ENCODE measurements at regions not wholly inside any gene's neighbourhood (a gene's known extent, or its start where the extent isn't known, plus 50 kb on each side); places are given as distances from the start of the nearest gene placed in this dataset.

DNA sequence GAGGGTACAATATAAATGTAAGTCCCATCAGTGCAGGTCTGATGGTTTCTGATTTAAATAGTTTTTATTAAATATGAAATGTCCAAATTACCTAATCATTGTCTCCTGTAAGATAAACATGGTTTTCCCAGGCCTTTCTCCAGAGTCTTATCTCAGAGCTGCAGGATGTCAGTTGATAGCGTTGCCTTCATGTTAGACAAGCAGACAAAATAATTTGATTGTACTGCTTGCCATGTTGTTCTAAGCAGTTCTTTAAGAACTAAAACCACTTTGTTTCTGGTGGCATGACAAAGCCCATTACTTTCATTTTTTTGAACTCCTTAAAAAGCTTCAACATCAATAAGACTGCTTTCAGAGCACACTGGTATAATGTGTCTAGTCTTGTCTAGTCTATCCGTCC lies 1073.5 kb downstream of the MAT2B start:
- ATAC-seq (replicated peaks) = no peak
- Mint-ChIP-seq H3K9me3 (peaks cover 0 to 3% of the 10 kb centered on the region in 2 donors), H3K27me3 (no peaks in the 10 kb centered on the region), H3K4me3 (no peak overlapping the region), H3K27ac (no peak overlapping the region), H3K36me3 (ENCODE audit: insufficient read depth) (peaks cover 3% of the 10 kb centered on the region), H3K4me1 (ENCODE audit: low read depth in 2 of 2) (no peaks in the 10 kb centered on the region)
- DNase-seq = no peak

DNA sequence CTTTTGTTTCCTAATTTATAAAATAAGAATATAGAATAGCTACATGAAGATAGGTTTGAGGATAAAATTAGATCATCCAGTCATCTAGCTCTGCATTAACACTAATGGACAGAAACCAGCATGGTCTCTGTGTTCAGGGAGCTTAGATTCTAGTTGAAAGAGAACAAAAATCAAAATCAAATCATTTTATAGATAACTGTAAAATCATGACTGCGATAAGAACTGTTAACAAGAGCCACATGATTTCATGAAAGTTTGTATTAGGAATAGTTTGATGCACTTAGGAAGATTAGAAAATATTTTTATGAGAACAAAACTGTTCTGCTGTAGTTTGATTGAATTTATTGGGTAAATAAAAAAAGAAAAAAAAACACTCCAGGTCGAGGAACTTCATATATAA lies 1074.7 kb downstream of the MAT2B start:
- Mint-ChIP-seq H3K4me3 (no peak overlapping the region), H3K27ac (no peak overlapping the region), H3K9me3 (peaks cover 0 to 5% of the 10 kb centered on the region in 2 donors), H3K4me1 (ENCODE audit: low read depth in 2 of 2) (no peaks in the 10 kb centered on the region), H3K36me3 (ENCODE audit: insufficient read depth) (peaks cover 3% of the 10 kb centered on the region), H3K27me3 (no peaks in the 10 kb centered on the region)
- no peak for DNase-seq
- no peak for ATAC-seq (replicated peaks)

- no peak for ATAC-seq (replicated peaks)
- H3K4me3 Mint-ChIP-seq = no peak overlapping the region
- no peak for DNase-seq
- H3K36me3 Mint-ChIP-seq (ENCODE audit: insufficient read depth) = peaks cover 3% of the 10 kb centered on the region
- no peaks in the 10 kb centered on the region for H3K4me1 Mint-ChIP-seq (ENCODE audit: low read depth in 2 of 2)
- H3K9me3 Mint-ChIP-seq = peaks cover 5 to 11% of the 10 kb centered on the region in 2 donors
- H3K27me3 Mint-ChIP-seq = no peaks in the 10 kb centered on the region
- H3K27ac Mint-ChIP-seq = no peak overlapping the region
Measured at GRCh38 chr5:164581889-164582288, 1076.5 kb downstream of the MAT2B start.

GRCh38 chr5:164593982-164594381 lies 1088.6 kb downstream of the MAT2B start:
- peaks cover 0 to 3% of the 10 kb centered on the region in 2 donors for H3K9me3 Mint-ChIP-seq
- DNase-seq (no peak), ATAC-seq (replicated peaks) (no peak)
- no peaks in the 10 kb centered on the region for H3K36me3 Mint-ChIP-seq (ENCODE audit: insufficient read depth)
- H3K4me1 Mint-ChIP-seq (ENCODE audit: low read depth in 2 of 2) = no peaks in the 10 kb centered on the region
- no peak overlapping the region for H3K4me3 Mint-ChIP-seq
- H3K27ac Mint-ChIP-seq = no peak overlapping the region
- no peaks in the 10 kb centered on the region for H3K27me3 Mint-ChIP-seq

GRCh38 chr5:164597293-164597900 lies 1092.0 kb downstream of the MAT2B start:
- Mint-ChIP-seq H3K36me3 (ENCODE audit: insufficient read depth) (no peaks in the 10 kb centered on the region), H3K27me3 (no peaks in the 10 kb centered on the region), H3K4me3 (no peak overlapping the region), H3K9me3 (peaks cover 3 to 8% of the 10 kb centered on the region in 2 donors), H3K4me1 (ENCODE audit: low read depth in 2 of 2) (no peaks in the 10 kb centered on the region), H3K27ac (no peak overlapping the region)
- ATAC-seq (replicated peaks) = no peak
- DNase-seq = no peak

DNA sequence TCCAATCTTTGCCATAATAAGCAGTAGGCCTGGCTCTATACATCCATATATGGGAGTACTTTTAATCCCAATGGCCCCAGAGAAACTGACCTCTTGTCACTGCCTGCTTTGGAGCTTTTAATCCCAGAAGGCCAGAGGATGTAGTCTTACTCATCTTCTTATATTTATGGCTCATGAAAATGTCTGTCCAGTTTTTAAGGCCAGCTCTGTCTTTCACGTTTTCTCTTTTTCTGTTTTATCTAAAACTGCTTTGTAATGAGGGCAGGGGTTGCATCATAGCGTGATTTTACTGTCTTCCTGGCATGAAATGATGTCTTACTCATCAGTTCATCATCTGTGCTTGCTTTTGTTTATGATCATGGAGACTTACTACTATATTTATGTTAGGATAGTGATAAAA lies 1094.9 kb downstream of the MAT2B start:
- DNase-seq = no peak
- no peaks in the 10 kb centered on the region for H3K4me1 Mint-ChIP-seq (ENCODE audit: low read depth in 2 of 2)
- H3K4me3 Mint-ChIP-seq = no peak overlapping the region
- peaks cover 3 to 8% of the 10 kb centered on the region in 2 donors for H3K9me3 Mint-ChIP-seq
- ATAC-seq (replicated peaks) = no peak
- no peak overlapping the region for H3K27ac Mint-ChIP-seq
- H3K27me3 Mint-ChIP-seq = no peaks in the 10 kb centered on the region
- H3K36me3 Mint-ChIP-seq (ENCODE audit: insufficient read depth) = no peaks in the 10 kb centered on the region

- H3K27me3 Mint-ChIP-seq = no peaks in the 10 kb centered on the region
- H3K36me3 Mint-ChIP-seq (ENCODE audit: insufficient read depth) = no peaks in the 10 kb centered on the region
- no peak overlapping the region for H3K4me3 Mint-ChIP-seq
- H3K9me3 Mint-ChIP-seq = peaks cover 3 to 8% of the 10 kb centered on the region in 2 donors
- ATAC-seq (replicated peaks) = no peak
- H3K27ac Mint-ChIP-seq = no peak overlapping the region
- no peak for DNase-seq
- H3K4me1 Mint-ChIP-seq (ENCODE audit: low read depth in 2 of 2) = no peaks in the 10 kb centered on the region
Measured at GRCh38 chr5:164600929-164601535, 1095.6 kb downstream of the MAT2B start.

- Mint-ChIP-seq H3K9me3 (peaks cover 0 to 1% of the 10 kb centered on the region in 2 donors), H3K4me3 (no peak overlapping the region), H3K27me3 (no peaks in the 10 kb centered on the region), H3K4me1 (ENCODE audit: low read depth in 2 of 2) (no peaks in the 10 kb centered on the region), H3K36me3 (ENCODE audit: insufficient read depth) (no peaks in the 10 kb centered on the region), H3K27ac (no peak overlapping the region)
- ATAC-seq (replicated peaks) (no peak), DNase-seq (no peak)
Measured at GRCh38 chr5:164608507-164608906, 1103.1 kb downstream of the MAT2B start.

GRCh38 chr5:164610374-164610773 lies 1105.0 kb downstream of the MAT2B start:
- Mint-ChIP-seq H3K9me3 (peaks cover 0 to 1% of the 10 kb centered on the region in 2 donors), H3K27me3 (no peaks in the 10 kb centered on the region), H3K4me3 (no peak overlapping the region), H3K36me3 (ENCODE audit: insufficient read depth) (no peaks in the 10 kb centered on the region), H3K27ac (no peak overlapping the region), H3K4me1 (ENCODE audit: low read depth in 2 of 2) (no peaks in the 10 kb centered on the region)
- DNase-seq (no peak), ATAC-seq (replicated peaks) (no peak)

GRCh38 chr5:164614707-164615106 lies 1109.3 kb downstream of the MAT2B start:
- Mint-ChIP-seq H3K4me1 (ENCODE audit: low read depth in 2 of 2) (no peaks in the 10 kb centered on the region), H3K4me3 (no peak overlapping the region), H3K27ac (no peak overlapping the region), H3K36me3 (ENCODE audit: insufficient read depth) (no peaks in the 10 kb centered on the region), H3K9me3 (peaks cover 0 to 4% of the 10 kb centered on the region in 2 donors), H3K27me3 (no peaks in the 10 kb centered on the region)
- ATAC-seq (replicated peaks) = no peak
- no peak for DNase-seq

GRCh38 chr5:164617290-164617689 lies 1111.9 kb downstream of the MAT2B start:
- DNase-seq (no peak), ATAC-seq (replicated peaks) (no peak)
- no peaks in the 10 kb centered on the region for H3K36me3 Mint-ChIP-seq (ENCODE audit: insufficient read depth)
- no peaks in the 10 kb centered on the region for H3K4me1 Mint-ChIP-seq (ENCODE audit: low read depth in 2 of 2)
- H3K9me3 Mint-ChIP-seq = peaks cover 0 to 9% of the 10 kb centered on the region in 2 donors
- H3K27me3 Mint-ChIP-seq = no peaks in the 10 kb centered on the region
- no peak overlapping the region for H3K4me3 Mint-ChIP-seq
- H3K27ac Mint-ChIP-seq = no peak overlapping the region

GRCh38 chr5:164627021-164627420 lies 1121.6 kb downstream of the MAT2B start:
- peaks cover 0 to 13% of the 10 kb centered on the region in 2 donors for H3K9me3 Mint-ChIP-seq
- no peaks in the 10 kb centered on the region for H3K27me3 Mint-ChIP-seq
- no peak overlapping the region for H3K27ac Mint-ChIP-seq
- ATAC-seq (replicated peaks) (no peak), DNase-seq (no peak)
- no peaks in the 10 kb centered on the region for H3K36me3 Mint-ChIP-seq (ENCODE audit: insufficient read depth)
- H3K4me1 Mint-ChIP-seq (ENCODE audit: low read depth in 2 of 2) = no peaks in the 10 kb centered on the region
- H3K4me3 Mint-ChIP-seq = no peak overlapping the region

DNA sequence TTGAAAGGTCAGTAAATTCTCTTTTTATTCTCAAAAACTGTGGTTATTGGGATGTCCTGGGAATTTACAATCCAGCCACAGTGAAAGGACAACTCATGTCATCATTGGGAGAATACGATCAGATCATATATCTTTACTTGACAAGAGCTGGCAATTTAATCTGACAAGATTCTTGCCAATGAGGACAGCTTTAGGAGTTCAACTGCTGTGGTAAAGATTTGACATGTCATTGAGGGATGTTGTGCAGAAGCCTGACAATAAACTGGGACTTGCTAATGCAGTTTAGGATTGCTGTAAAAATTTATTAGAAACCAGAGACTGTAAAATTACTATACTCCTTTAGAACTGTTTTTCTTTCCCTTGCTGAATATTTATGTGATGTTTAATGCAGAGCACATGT lies 1131.0 kb downstream of the MAT2B start:
- H3K27me3 Mint-ChIP-seq = no peaks in the 10 kb centered on the region
- H3K9me3 Mint-ChIP-seq = peaks cover 7 to 9% of the 10 kb centered on the region in 2 donors
- no peak for DNase-seq
- H3K27ac Mint-ChIP-seq = no peak overlapping the region
- no peaks in the 10 kb centered on the region for H3K4me1 Mint-ChIP-seq (ENCODE audit: low read depth in 2 of 2)
- H3K36me3 Mint-ChIP-seq (ENCODE audit: insufficient read depth) = no peaks in the 10 kb centered on the region
- ATAC-seq (replicated peaks) = no peak
- no peak overlapping the region for H3K4me3 Mint-ChIP-seq

GRCh38 chr5:164637931-164638521 lies 1132.6 kb downstream of the MAT2B start:
- DNase-seq (no peak), ATAC-seq (replicated peaks) (no peak)
- Mint-ChIP-seq H3K27me3 (no peaks in the 10 kb centered on the region), H3K9me3 (peaks cover 7 to 9% of the 10 kb centered on the region in 2 donors), H3K4me1 (ENCODE audit: low read depth in 2 of 2) (no peaks in the 10 kb centered on the region), H3K4me3 (no peak overlapping the region), H3K27ac (no peak overlapping the region), H3K36me3 (ENCODE audit: insufficient read depth) (no peaks in the 10 kb centered on the region)

All from effector memory CD8-positive, alpha-beta T cell (primary cell).